Endodermal cell (in vitro differentiated cells): ENCODE measurements at regions not wholly inside any gene's neighbourhood (a gene's known extent, or its start where the extent isn't known, plus 50 kb on each side); places are given as distances from the start of the nearest gene placed in this dataset.

Experiments used
- DNase-seq: peaks from one replicate; pipeline ENCODE4 v3.0.0-alpha.2; 2017
- H3K27ac ChIP-seq: 2 replicates; pipeline ENCODE4 v1.5.1; 2013; ENCODE audit warnings: mild to moderate bottlenecking, low read depth, low read length, moderate library complexity
- H3K27me3 ChIP-seq: 2 replicates; pipeline ENCODE4 v1.6.1; 2013; ENCODE audit warnings: mild to moderate bottlenecking, low read length, moderate library complexity; ENCODE audit not compliant: insufficient read depth, control insufficient read depth, poor library complexity, severe bottlenecking
- H3K36me3 ChIP-seq: 2 replicates; pipeline ENCODE4 v1.7.0; 2013; ENCODE audit warnings: mild to moderate bottlenecking, low read length, moderate library complexity; ENCODE audit not compliant: control insufficient read depth, insufficient read depth
- H3K4me1 ChIP-seq: one replicate; pipeline ENCODE4 v1.7.0; 2013; ENCODE audit warnings: low read length; ENCODE audit not compliant: control insufficient read depth, insufficient read depth
- H3K4me3 ChIP-seq: 2 replicates; pipeline ENCODE4 v1.5.1; 2013; ENCODE audit warnings: mild to moderate bottlenecking, low read length, moderate library complexity
- H3K9ac ChIP-seq: 2 replicates; pipeline ENCODE4 v1.6.1; 2013; ENCODE audit warnings: mild to moderate bottlenecking, low read length, moderate library complexity; ENCODE audit not compliant: poor library complexity, severe bottlenecking; ENCODE audit errors: extremely low read depth
- H3K9me3 ChIP-seq: 2 replicates; pipeline ENCODE4 v1.6.1; 2013; ENCODE audit warnings: mild to moderate bottlenecking, low read length, moderate library complexity; ENCODE audit not compliant: control insufficient read depth
- H3K27ac Mint-ChIP-seq: 2 replicates; pipeline ENCODE4 v1.8.0; 2020; ENCODE audit warnings: mixed read lengths
- H3K27me3 Mint-ChIP-seq: 2 replicates; pipeline ENCODE4 v1.8.0; 2021; ENCODE audit warnings: mild to moderate bottlenecking, mixed read lengths; ENCODE audit not compliant: insufficient read depth
- H3K36me3 Mint-ChIP-seq: 2 replicates; pipeline ENCODE4 v1.8.0; 2020; ENCODE audit warnings: low read depth, mixed read lengths
- H3K4me1 Mint-ChIP-seq: 2 replicates; pipeline ENCODE4 v1.8.0; 2020; ENCODE audit warnings: mixed read lengths
- H3K4me3 Mint-ChIP-seq: 2 replicates; pipeline ENCODE4 v1.8.0; 2020; ENCODE audit warnings: mild to moderate bottlenecking, moderate library complexity, mixed read lengths
- H3K9me3 Mint-ChIP-seq: 2 replicates; pipeline ENCODE4 v1.8.0; 2020; ENCODE audit warnings: mild to moderate bottlenecking, mixed read lengths
- WGBS, 2 experiments: methylation state at CpG; one replicate each; pipeline versions ENCODE4 v1.1.5 to v1.1.7; 2013; ENCODE audit warnings: missing lambda C conversion rate in 2 of 2, mixed read lengths in 1 of 2; ENCODE audit not compliant: insufficient coverage in 1 of 2, insufficient read length in 1 of 2; 5-methylcytosine and 5-hydroxymethylcytosine counted together
- TF ChIP-seq, protein P1 (sequence below): fragments of 200-600 bp; sonication (generic); conservative IDR thresholded peaks from 2 replicates; pipeline ENCODE4 v1.5.0; 2021; ENCODE audit warnings: antibody characterized with exemption, mild to moderate bottlenecking

DNA sequence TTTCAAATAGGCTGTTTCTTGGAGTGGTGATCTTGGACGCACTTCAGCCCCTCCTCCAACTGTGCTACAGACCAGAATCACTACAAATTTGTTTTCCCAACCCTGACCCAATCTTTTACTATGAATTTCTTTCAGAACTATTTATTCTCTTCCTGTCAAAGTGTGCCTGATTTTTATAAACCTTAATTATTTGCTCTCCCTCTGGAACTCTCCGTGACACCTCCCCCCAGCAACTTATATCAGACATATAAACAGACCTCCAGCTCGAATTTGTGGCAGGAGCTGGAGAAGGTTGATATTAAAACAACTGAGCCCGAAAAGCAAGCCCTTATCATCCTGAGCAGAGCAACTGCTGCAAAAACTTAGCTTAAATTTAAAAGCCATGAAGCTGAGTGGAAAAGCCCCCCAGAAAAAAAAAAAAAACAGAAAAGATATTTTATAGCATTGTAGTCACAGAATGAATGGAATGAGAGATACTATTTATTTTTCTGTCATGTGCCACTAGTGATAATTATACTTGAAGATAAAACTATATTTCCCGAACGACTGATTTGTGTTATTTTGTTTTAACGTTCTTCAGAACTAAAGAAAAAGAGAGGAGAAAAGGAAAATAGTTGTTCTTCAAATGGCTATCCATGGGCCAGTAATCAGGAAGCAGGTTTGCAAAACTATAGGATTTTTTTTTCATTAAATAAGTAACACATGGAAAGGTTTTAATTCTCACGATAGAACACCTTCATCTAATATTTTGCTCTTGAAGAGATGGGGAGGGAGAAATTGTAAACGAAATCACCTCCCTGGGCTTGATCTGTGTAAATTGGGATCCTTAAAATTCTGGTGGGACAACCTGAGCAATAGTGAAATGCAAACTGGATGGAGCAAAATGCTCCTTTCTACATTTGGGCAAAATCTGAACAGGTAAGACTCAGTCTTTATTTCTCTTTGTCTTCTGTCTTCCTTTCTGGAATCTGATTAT is 80.8 kb downstream of the NR2F2 start:
- Mint-ChIP-seq H3K9me3 (no peaks in the 10 kb centered on the region), H3K36me3 (no peaks in the 10 kb centered on the region), H3K4me3 (no peak overlapping the region), H3K27ac (no peak overlapping the region), H3K27me3 (peaks cover 100% of the 10 kb centered on the region), H3K4me1 (peaks cover 8% of the 10 kb centered on the region)
- peaks cover 3% of the 10 kb centered on the region for H3K4me1 ChIP-seq
- H3K9ac ChIP-seq = no peak overlapping the region
- peaks cover 100% of the 10 kb centered on the region for H3K27me3 ChIP-seq
- no peak for DNase-seq
- H3K27ac ChIP-seq = no peak overlapping the region
- H3K9me3 ChIP-seq = no peaks in the 10 kb centered on the region
- WGBS, 2 experiments = 22 to 23% methylated on average over 5 to 8 of the region's 9 CpGs
- H3K36me3 ChIP-seq = no peaks in the 10 kb centered on the region
- no peak overlapping the region for H3K4me3 ChIP-seq
- TF ChIP-seq, protein P1, sequence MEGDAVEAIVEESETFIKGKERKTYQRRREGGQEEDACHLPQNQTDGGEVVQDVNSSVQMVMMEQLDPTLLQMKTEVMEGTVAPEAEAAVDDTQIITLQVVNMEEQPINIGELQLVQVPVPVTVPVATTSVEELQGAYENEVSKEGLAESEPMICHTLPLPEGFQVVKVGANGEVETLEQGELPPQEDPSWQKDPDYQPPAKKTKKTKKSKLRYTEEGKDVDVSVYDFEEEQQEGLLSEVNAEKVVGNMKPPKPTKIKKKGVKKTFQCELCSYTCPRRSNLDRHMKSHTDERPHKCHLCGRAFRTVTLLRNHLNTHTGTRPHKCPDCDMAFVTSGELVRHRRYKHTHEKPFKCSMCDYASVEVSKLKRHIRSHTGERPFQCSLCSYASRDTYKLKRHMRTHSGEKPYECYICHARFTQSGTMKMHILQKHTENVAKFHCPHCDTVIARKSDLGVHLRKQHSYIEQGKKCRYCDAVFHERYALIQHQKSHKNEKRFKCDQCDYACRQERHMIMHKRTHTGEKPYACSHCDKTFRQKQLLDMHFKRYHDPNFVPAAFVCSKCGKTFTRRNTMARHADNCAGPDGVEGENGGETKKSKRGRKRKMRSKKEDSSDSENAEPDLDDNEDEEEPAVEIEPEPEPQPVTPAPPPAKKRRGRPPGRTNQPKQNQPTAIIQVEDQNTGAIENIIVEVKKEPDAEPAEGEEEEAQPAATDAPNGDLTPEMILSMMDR = no peak

DNA sequence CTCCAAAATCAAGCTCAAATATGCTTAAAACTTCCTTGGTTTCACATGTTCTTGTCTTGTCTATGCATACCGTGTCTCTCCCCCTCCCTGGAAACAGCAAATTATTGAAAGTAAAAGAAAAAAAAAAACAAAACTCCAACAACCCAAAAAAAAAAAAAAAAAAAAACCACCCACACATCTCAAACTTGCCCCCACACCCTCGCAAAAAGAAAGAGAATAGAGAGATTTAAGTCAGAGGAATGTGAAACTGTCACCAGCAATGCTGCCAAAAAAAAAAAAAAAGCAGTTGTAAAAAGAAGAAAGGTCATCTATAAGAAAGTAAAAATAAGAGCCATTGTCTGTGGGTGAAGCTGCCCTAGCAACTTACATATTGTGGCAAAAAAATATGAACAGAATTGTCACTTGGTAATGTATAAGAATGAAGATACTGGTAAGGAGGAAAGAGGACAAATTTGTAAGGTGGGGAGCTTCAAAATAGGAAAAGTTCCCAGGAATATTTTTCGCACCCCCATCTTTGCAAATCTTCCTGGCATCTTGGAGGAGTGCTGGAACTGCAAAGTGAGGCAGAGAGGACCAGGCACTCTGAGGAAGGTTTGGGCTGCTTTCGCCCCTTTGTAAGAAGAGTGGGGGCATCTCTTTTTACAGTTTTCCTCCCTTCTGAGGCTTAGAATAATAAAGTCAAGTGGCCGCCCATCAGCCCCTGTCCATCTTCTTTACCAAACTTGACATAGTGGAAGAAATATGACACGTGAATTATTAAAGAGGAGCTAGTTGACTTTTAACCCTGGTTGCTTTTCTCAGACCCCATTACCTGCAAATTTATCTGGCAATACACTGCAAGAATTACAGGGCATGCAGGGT is 81.8 kb downstream of the NR2F2 start:
- no peaks in the 10 kb centered on the region for H3K36me3 Mint-ChIP-seq
- H3K9me3 Mint-ChIP-seq = no peaks in the 10 kb centered on the region
- Histone ChIP-seq H3K4me3 (no peak overlapping the region), H3K4me1 (peaks cover 2% of the 10 kb centered on the region), H3K9ac (no peak overlapping the region), H3K9me3 (no peaks in the 10 kb centered on the region), H3K27me3 (peaks cover 100% of the 10 kb centered on the region), H3K27ac (no peak overlapping the region), H3K36me3 (no peaks in the 10 kb centered on the region)
- DNase-seq = no peak
- peaks cover 9% of the 10 kb centered on the region for H3K4me1 Mint-ChIP-seq
- no peak overlapping the region for H3K27ac Mint-ChIP-seq
- no peak overlapping the region for H3K4me3 Mint-ChIP-seq
- H3K27me3 Mint-ChIP-seq = peaks cover 100% of the 10 kb centered on the region
- TF ChIP-seq, protein P1 = no peak
- 0 to 16% methylated on average over 1 to 4 of the region's 6 CpGs for WGBS, 2 experiments

DNA sequence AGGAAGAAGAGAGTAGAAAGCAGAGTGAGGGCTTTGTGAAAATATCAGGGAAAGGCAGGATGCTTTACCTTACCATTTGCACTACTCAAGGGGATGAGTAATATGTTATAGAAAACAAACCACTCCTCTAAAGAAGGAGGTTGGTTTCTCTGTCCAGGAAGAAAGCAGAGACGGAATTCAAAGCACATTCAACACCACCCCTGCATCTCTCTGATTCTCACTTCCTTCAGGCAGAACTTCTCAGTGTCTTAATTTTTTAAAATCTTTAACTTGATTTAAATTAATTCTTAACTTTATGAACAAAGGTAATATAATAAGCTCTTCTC is 82.4 kb downstream of the NR2F2 start:
- H3K4me1 Mint-ChIP-seq = peaks cover 15% of the 10 kb centered on the region
- Histone ChIP-seq H3K9ac (no peak overlapping the region), H3K36me3 (no peaks in the 10 kb centered on the region), H3K4me3 (no peak overlapping the region), H3K4me1 (peaks cover 7% of the 10 kb centered on the region), H3K9me3 (no peaks in the 10 kb centered on the region), H3K27me3 (peaks cover 100% of the 10 kb centered on the region), H3K27ac (no peak overlapping the region)
- no peak overlapping the region for H3K4me3 Mint-ChIP-seq
- no peaks in the 10 kb centered on the region for H3K9me3 Mint-ChIP-seq
- no peak overlapping the region for H3K27ac Mint-ChIP-seq
- 0% methylated on average over 1 of the region's 1 CpG; no CpG with 5 or more reads in 1 of the 2 experiments for WGBS, 2 experiments
- DNase-seq = no peak
- TF ChIP-seq, protein P1 = no peak
- no peaks in the 10 kb centered on the region for H3K36me3 Mint-ChIP-seq
- H3K27me3 Mint-ChIP-seq = peaks cover 100% of the 10 kb centered on the region
